ENCODE measurements at regions not wholly inside any gene's neighbourhood (a gene's known extent, or its start where the extent isn't known, plus 50 kb on each side); places are given as distances from the start of the nearest gene placed in this dataset.

GRCh38 chr3:68360492-68360891 is 571.9 kb downstream of the TAFA4 start:
- no peak for TF ChIP-seq EP300 (IDR thresholded peaks at IDR 0.05)
- no peak for TF ChIP-seq POLR2A (IDR thresholded peaks at IDR 0.05)
- TF ChIP-seq CTCF (IDR thresholded peaks at IDR 0.05), result no peak
- TF ChIP-seq POLR2AphosphoS5 (IDR thresholded peaks at IDR 0.05), result no peak
